Hypothalamus (tissue), 51 donors: ENCODE measurements at regions not wholly inside any gene's neighbourhood (a gene's known extent, or its start where the extent isn't known, plus 50 kb on each side); places are given as distances from the start of the nearest gene placed in this dataset.
"Not testable (repeated sequence)": the region's sequence is repeated elsewhere in the genome, so short reads cannot be mapped to it uniquely, and the experiment has no call there.

Experiments used
- DNase-seq, 51 donors: peaks; one replicate each; lab custom pipeline; 2025; lab: John Stamatoyannopoulos, UW

GRCh38 chr16:79847569-79847968 is 247.0 kb upstream of the MAF start:
- DNase-seq: no peak

DNA sequence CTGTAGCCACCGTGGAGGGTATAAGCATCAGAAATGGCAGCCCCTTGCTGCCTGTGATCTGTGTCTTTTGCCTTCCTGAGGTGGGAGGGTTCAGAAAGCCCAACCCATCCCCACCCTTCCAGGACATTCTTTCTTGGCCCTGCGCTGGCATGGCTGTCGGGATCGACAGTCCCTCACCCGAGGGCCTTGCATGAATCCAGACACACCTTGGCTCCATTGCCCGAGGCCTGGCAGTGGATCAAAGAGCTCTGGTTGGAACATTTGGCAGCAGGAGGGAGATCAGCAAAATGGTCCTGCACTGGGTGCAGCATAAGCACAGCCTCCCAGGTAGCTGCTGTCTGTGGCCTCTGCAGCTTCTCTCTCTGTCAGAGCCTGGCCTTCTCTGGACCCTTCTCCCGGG is 246.6 kb upstream of the MAF start:
- no peak for DNase-seq

- no peak for DNase-seq
Observed at GRCh38 chr16:79845734-79846135, 245.2 kb upstream of the MAF start.

- DNase-seq: no peak
Observed at GRCh38 chr16:79845033-79845733, 244.6 kb upstream of the MAF start.

DNA sequence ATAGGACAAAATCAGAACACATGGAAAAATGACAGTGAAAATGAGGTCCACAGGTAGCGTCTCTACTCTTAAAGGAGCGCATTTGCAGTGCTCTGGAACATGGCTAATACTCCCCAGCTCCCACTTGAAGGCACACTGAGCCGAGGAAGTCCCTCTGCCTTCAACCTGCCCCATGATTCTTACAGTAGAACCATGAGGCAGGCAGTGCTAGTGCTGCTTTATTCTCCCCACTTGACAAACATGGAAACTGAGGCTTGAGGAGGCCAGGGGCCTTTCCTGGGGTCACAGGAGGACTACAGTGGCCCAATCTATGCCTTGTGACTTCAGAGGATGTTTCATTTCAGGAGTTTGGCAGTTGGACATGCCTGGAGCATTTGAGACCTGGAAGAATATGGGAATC is 244.1 kb upstream of the MAF start:
- no peak for DNase-seq

GRCh38 chr16:79843631-79844043 is 243.1 kb upstream of the MAF start:
- DNase-seq: no peak

DNA sequence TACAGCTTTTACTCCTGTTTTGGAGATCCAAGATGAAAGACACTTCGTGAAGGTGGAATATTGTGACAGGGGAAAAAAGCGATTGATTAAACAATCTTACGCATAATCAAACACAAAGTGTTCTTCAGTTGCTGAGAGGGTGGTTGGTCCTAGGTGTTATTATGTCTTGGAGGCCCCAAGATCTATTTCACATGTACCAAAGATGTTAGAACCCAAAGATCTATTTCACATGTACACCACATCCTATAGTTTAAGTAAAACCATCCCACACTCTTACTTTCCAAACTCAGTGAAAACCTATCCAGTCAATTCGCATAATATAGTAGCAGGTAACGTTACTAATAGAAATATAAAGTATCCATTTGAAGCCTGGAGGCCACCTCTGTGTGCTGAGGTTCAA is 242.6 kb upstream of the MAF start:
- DNase-seq: no peak

- DNase-seq: no peak
Observed at GRCh38 chr16:79842197-79842596, 241.7 kb upstream of the MAF start.

- DNase-seq: no peak
Observed at GRCh38 chr16:79839466-79840341, 239.2 kb upstream of the MAF start.

DNA sequence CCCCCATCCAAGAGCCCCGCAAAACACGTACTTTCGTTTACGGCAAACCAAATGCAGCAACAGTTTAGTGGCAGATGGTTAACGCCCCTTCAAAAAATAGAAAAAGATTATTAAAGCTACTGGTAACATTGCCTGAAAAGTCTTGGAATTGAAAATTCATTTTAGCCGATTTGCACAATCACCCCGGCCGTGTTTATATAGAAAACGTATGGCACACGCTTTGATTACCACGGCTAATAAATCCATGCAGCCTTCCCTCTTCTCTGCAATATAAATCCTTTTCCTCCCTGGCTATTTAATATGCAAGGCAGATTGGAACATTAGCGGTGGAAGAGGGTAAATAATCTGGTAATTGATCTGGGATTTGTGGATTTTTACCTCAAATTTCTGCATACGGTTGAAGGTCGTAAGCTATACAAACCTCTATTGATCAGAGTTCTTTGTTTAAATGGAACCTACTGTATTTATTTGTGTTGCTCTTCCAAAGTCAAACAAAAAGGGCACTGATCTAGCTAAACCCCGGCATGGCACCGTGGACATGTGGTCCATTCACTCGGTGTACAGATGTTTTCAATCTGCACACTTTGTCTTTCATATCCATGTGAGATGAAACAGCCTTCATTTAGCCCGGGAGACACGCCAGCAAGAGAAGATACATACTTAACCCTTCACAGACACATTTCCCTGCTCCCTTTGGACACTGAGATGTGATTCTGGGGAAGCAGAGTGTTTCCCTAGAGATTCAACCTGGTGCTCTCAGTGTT is 238.1 kb upstream of the MAF start:
- DNase-seq: peak in 1 of 51 donors; percentile 12

DNA sequence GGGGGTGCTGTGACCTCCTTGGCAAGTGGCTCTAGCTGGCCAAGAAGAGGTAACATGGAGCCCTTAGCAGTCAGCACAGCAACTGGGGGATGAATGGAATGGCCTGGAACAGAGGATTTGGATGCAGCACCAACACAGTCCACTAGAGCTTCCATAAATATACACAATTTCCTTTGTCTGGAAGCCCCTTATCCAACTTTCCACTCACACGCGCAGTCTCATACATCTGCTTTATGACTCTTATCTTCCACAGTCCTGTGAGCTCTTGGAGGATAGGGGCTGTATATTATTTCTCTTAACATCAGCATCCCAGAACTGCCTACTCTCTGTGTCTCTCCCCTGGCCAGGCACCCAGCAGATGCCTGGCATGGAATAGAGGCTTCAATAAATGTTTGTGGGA is 235.6 kb upstream of the MAF start:
- no peak for DNase-seq

DNA sequence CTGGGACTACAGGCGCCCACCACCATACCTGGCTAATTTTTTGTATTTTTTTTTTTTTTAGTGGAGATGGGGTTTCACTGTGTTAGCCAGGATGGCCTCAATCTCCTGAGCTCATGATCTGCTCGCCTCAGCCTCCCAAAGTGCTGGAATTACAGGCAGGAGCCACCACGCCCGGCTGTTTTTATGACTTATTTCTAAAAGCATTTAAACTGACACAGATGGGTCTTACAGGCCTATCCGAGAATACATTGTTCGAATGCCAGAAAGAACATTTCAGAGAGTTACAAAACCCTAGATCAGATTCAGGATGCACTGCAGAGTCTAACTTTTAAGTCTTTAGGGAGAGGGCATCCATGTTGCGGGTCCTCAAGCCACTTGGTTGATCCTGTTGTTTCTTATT is 234.7 kb upstream of the MAF start:
- DNase-seq: no peak

DNA sequence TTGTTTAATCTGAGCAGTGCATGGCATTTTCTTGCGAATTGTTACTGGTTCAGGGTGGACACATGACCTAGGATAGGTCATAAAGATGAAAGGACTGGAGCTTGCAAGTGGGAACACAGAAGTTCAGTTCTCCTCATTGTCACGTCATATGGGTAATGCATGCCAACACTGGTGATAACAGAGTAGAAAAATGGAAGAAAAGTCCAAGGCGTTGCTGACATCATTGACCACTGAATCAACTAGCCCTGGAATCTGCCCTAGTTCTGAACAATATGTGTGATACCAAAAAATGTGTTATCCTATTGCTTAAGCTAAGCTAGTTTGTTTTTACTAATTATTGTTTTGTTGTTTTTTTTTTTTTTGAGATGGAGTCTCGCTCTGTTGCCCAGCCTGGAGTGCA is 234.2 kb upstream of the MAF start:
- no peak for DNase-seq

GRCh38 chr16:79834003-79834402 is 233.5 kb upstream of the MAF start:
- DNase-seq: not testable (repeated sequence)

GRCh38 chr16:79833559-79833958 is 233.0 kb upstream of the MAF start:
- DNase-seq: no peak

DNA sequence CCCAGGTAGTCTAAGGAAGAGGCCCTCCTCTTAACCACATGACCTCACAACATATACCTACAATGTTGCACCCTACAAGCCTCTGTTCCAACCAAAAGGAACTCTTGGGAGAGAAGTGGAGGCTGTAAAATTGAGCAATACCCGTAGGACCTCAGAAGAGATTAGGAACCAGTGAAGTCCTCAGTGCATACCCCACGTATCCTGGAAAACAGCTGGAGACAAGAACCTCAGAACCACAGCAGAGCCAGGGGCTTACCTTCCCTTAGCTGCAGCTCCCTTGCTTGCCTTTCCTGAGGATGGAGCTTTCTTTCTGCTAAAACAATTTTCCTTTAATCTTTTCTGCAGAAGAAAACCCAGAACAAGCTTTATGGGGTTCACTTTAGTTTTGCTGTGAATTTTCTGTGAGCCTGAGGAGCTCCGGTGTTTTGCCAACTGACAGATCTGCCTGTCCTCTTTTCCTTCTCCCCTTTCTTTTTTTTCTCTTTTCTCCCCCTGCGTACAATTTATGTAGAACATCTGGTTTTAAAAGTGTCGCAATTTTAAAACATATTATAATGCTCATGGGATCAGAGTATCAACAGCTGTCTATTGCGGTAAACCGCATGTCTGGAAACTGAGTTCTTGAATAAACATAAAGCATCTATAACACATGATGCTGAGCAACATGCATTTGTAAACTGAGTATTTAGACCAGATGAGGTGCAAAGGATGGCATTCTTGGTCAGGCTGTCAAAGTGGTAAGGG is 226.4 kb upstream of the MAF start:
- DNase-seq: no peak

DNA sequence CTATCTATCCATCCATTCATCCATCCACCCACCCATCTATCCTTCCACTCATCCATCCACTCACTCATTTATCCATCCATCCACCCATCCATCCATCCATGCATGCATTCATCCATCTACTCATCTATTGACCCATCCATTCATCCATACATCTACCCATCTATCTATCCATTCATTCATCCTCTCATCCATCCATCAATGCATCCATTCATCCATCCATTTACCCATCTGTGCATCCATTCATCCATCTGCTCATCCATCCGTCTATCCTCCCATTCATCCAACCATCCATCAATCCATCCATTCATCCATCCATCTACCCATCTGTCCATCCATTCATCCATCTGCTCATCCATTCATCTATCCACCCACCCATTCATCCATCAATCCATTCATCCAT is 224.5 kb upstream of the MAF start:
- DNase-seq: no peak

GRCh38 chr16:79823639-79824038 is 223.1 kb upstream of the MAF start:
- no peak for DNase-seq

DNA sequence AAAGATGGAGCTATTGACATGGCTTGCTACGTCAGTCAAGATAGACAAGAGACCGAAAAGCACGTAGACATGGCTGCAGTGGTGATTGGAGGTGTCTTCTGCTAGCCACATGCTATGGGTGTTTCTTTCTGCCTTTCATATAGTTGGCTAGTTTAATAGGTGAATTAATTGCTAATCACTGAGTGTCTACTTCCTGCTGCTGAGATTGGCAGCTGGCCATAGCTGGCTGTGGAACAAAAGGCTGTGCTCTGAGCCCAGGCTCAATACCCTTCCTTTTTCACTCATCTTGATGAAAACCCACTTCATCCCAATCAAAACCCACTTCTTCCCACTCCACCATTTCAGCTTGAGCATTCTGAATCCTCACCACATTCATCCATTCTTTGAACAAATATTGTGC is 221.4 kb upstream of the MAF start:
- DNase-seq: no peak

GRCh38 chr16:79816081-79816497 is 215.6 kb upstream of the MAF start:
- no peak for DNase-seq

DNA sequence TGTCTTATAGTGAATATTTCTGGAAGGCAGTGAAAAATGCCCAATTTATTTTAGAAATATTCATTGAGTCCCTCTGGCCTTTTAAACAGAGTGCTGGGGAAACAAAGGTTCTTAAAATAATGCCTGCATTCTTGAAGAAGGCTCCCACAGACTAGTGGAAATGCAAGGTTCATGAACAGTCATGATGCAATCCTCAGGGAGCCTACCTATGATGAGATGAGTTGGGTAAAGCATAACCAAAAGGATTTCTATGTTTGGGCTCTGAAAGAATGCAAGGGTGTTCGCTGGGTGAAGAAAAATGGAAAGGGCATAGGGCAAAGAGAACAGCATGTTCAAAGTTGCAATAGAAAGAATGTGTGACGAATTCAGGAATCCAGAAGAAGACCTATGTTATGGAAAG is 214.5 kb upstream of the MAF start:
- DNase-seq: no peak
